Activated naive CD4-positive, alpha-beta T cell treated with anti-CD3 and anti-CD28 coated beads, Interleukin-2, amount 50 U/mL, for 24 hours (primary cell): ENCODE measurements at regions not wholly inside any gene's neighbourhood (a gene's known extent, or its start where the extent isn't known, plus 50 kb on each side); places are given as distances from the start of the nearest gene placed in this dataset.
"Not testable (repeated sequence)": the region's sequence is repeated elsewhere in the genome, so short reads cannot be mapped to it uniquely, and the experiment has no call there.

Source experiments
- H3K27ac Mint-ChIP-seq: one replicate; pipeline ENCODE4 v1.8.0; 2021; ENCODE audit warnings: mild to moderate bottlenecking, mixed read lengths
- H3K27me3 Mint-ChIP-seq: one replicate; pipeline ENCODE4 v1.8.0; 2021; ENCODE audit warnings: mixed read lengths
- H3K36me3 Mint-ChIP-seq: one replicate; pipeline ENCODE4 v1.8.0; 2021; ENCODE audit warnings: mixed read lengths
- H3K4me1 Mint-ChIP-seq: one replicate; pipeline ENCODE4 v1.8.0; 2021; ENCODE audit warnings: mixed read lengths
- H3K4me3 Mint-ChIP-seq: one replicate; pipeline ENCODE4 v1.8.0; 2021; ENCODE audit warnings: mild to moderate bottlenecking, mixed read lengths
- H3K9me3 Mint-ChIP-seq: one replicate; pipeline ENCODE4 v1.8.0; 2021; ENCODE audit warnings: mixed read lengths

DNA sequence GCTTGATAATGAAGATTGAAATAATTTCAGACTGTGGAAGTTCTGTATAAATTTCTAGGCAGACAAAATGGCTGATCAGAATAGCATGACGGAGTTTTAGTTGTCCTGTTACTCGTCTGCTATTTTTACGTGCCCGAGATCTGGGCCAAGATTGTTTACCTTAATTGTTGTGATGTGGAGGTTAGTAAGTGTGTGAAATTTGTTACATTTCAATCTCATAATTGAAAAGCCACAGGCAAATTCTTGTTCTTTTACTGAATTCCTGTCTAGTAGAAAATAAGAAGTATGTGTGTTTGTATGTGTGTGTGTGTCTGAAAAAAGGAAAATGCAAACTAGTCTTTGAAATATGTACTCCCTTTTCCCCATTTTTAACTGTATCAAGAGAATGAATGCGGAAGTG lies 115.2 kb downstream of the UTRN start:
- Mint-ChIP-seq H3K4me3 (no peak overlapping the region), H3K4me1 (peaks cover 75% of the 10 kb centered on the region), H3K36me3 (peaks cover 26% of the 10 kb centered on the region), H3K27me3 (no peaks in the 10 kb centered on the region), H3K27ac (no peak overlapping the region), H3K9me3 (no peaks in the 10 kb centered on the region)

DNA sequence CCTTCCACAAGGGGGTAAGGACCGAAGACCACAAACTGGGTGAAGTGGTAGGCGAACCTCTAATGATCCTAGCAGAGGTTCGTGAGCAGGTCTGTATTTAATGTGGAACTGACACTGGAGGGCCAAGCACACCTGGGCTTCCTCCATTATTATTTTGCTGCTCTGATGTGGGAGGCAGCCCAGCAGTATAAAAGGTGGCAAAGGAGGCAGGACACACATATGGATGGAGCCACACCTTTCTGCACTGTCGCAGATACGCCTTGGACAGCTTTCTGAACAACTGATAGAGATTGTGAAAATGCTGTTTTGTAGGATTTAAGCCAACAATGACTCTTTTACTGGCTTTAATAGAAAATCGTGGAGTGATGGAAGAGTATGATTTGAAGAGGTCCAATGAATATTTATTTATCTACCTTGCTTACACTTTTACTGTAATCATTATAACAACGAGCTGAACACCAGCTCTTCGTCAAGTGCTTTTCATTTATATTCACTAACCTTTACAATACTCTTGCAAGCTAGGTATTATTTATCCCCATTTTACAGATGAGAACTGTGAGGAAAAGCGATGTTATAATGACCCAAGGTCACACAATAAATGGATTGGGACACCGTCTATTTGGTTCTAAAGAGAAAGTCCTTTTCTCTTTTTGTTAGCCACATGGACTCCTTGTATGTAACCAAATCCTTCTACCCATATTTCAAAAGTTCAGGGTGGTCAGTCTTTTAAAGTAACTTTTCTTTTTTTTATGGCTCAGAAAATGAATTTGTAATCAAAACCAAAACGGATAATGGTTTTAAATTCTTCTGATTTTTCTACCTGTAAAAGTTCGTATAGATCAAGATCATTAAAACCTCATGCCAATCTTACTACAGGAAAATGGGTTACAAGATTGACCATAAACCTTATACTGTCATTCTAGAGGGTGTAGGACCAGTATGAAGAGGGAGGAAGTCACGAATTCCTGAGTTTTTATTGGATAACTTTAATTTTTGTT lies 116.9 kb downstream of the UTRN start:
- Mint-ChIP-seq H3K4me1 (peaks cover 65% of the 10 kb centered on the region), H3K36me3 (peaks cover 25% of the 10 kb centered on the region), H3K27me3 (no peaks in the 10 kb centered on the region), H3K9me3 (no peaks in the 10 kb centered on the region), H3K27ac (peak overlapping the region; percentile 66), H3K4me3 (no peak overlapping the region)

DNA sequence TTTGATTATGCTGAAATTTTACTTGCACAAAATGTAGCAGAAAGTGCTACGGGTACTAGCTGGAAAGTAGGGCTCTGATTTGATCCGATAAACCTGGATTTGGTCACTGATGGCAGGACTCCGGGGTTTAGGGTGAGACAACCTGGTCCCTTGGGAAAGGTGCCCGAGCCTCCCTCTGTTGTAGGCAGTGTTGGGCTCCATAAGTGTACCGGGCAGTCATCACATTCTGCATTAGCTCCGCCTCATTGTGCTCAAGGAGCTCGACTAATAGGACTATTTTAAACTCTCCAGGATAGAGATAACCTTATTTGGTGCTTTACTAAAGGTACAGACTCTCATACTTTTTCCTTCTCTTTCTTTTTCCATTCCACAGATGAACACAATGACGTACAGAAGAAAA lies 117.6 kb downstream of the UTRN start:
- Mint-ChIP-seq H3K9me3 (no peaks in the 10 kb centered on the region), H3K4me3 (no peak overlapping the region), H3K27me3 (no peaks in the 10 kb centered on the region), H3K36me3 (peaks cover 23% of the 10 kb centered on the region), H3K4me1 (peaks cover 70% of the 10 kb centered on the region), H3K27ac (no peak overlapping the region)

DNA sequence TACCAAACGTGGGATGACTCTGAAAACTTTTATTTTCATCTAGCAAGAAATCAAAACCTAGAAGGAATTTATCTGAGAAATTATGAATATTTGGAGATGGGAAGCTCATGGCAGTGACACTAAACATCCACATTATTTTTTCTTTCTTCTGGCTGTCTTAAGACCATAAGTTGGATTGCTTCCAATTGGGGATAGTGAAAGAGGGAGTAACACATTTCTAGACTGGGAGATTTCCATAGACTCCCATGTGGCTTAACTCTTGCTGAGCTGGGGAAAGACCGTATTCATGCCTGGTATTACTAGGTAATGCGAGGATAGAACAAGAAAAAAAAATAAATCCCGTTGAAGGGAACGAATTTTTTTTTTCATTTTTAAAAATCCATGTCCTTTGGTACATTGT lies 120.0 kb downstream of the UTRN start:
- no peak overlapping the region for H3K4me3 Mint-ChIP-seq
- peaks cover 22% of the 10 kb centered on the region for H3K36me3 Mint-ChIP-seq
- no peaks in the 10 kb centered on the region for H3K27me3 Mint-ChIP-seq
- H3K4me1 Mint-ChIP-seq, result peaks cover 69% of the 10 kb centered on the region
- no peak overlapping the region for H3K27ac Mint-ChIP-seq
- no peaks in the 10 kb centered on the region for H3K9me3 Mint-ChIP-seq

DNA sequence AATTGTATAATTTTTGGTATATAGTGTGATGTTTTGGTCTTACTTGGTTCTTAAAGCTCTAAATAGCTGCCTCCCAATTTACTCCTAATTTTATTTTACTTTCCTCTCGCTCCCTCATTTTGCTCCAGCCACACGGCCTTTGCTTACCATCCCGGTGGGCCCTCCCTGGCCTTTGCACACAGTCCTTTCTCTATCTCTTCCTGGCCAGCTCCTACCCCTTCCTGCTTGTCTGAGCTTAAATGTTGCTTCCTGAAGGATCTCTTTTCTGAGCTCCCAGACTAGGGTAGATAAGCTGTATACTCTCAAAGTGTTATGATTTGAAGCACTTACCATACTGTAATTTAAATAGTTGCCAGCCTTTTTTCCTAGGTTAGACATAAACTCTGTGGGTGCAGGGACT lies 121.7 kb downstream of the UTRN start:
- Mint-ChIP-seq H3K27ac (no peak overlapping the region), H3K9me3 (no peaks in the 10 kb centered on the region), H3K27me3 (no peaks in the 10 kb centered on the region), H3K36me3 (peaks cover 25% of the 10 kb centered on the region), H3K4me1 (peaks cover 71% of the 10 kb centered on the region), H3K4me3 (no peak overlapping the region)

DNA sequence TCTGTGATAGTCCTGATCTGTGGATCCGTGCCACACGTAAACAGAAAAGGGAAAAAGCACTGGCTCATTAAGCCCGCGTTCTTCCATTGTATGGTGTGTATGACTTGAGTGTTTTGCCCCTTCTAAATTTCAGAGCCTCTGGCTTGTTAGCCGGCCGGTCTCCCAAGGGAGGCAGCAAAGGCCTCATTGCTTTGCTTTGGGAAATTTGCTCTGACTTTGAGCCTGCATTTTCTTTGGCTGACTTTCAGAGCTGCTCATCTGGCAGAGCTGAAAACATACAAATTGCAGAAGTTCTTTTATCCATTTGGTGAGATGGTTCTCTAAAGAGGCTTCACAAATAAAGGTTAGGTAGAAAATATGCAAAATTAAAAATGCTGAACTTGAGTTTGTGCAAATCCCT lies 123.0 kb downstream of the UTRN start:
- Mint-ChIP-seq H3K4me3 (no peak overlapping the region), H3K36me3 (peaks cover 23% of the 10 kb centered on the region), H3K27ac (no peak overlapping the region)

DNA sequence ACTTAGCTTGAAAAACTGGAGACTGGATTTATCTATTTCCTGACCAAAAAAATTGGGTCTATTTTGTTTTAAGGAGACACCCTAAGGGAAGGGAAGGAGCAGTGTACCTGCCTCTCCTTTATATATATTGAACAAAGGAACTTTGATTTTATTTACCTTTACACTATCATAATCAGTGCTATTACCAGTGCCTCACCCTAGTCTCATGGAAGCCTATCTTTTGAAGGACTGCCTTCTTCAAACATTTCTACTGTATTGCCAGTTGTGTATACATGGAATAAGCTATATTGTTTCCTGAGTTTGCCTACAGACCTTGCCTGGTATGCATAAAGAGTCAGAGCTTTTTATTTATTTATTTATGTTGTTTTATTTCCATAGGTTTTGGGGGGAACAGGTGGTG lies 124.9 kb downstream of the UTRN start:
- peaks cover 62% of the 10 kb centered on the region for H3K4me1 Mint-ChIP-seq

More for the DNA sequence above, 123.0 kb downstream of the UTRN start:
- Mint-ChIP-seq H3K27me3 (no peaks in the 10 kb centered on the region), H3K9me3 (no peaks in the 10 kb centered on the region), H3K4me1 (peaks cover 73% of the 10 kb centered on the region)

DNA sequence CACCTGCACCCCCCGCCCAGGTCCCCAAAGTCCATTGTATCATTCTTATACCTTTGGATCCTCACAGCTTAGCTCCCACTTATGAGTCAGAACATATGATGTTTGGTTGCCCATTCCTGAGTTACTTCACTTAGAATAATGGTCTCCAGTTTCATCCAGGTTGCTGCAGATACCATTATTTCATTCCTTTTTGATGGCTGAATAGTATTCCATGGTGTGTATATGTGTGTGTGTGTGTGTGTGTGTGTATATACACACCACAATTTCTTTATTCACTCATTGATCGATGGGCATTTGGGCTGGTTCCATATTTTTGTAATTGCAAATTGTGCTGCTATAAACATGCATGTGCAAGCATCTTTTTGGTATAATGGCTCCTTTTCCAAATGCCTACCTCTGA lies 125.4 kb downstream of the UTRN start:
- not testable (repeated sequence) for H3K27ac Mint-ChIP-seq, H3K27me3 Mint-ChIP-seq, H3K4me3 Mint-ChIP-seq, H3K9me3 Mint-ChIP-seq
- Mint-ChIP-seq H3K36me3 (peaks cover 17% of the 10 kb centered on the region), H3K4me1 (peaks cover 65% of the 10 kb centered on the region)

More for the DNA sequence above, 124.9 kb downstream of the UTRN start:
- no peak overlapping the region for H3K27ac Mint-ChIP-seq
- no peak overlapping the region for H3K4me3 Mint-ChIP-seq
- H3K36me3 Mint-ChIP-seq, result peaks cover 17% of the 10 kb centered on the region
- H3K9me3 Mint-ChIP-seq, result no peaks in the 10 kb centered on the region
- H3K27me3 Mint-ChIP-seq, result no peaks in the 10 kb centered on the region

DNA sequence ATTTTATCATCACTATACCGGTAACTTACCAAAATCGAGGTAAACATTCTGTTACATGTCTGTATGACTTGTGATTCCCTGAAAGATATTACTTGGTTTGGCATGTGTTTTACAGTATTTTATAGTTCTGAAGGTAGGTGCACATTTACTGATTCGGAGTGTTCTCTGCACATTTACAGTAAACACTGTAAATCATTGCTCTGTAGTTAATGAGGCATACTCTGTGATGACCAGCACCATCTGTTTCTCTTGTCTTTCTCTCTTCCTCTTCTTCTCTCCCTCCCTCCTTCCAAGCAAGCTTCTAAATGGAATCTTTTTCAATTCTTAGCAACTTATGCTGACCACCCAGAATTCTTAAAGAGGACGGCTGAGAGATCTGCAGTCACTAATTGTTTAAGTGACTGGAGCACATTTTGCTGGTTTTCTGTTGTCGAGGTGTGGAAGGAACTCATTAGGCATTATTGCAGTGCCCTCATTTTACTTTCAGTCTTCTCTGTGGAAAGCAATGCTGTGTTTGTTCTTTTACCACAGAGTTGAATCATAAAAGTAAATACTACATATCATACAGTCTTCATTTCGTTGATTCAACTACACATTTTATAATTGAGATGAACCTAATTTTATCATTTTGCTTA lies 126.5 kb downstream of the UTRN start:
- Mint-ChIP-seq H3K36me3 (peaks cover 17% of the 10 kb centered on the region), H3K27ac (peak overlapping the region; percentile 95), H3K27me3 (no peaks in the 10 kb centered on the region), H3K9me3 (no peaks in the 10 kb centered on the region), H3K4me1 (peaks cover 74% of the 10 kb centered on the region), H3K4me3 (peak overlapping the region; percentile 75)

DNA sequence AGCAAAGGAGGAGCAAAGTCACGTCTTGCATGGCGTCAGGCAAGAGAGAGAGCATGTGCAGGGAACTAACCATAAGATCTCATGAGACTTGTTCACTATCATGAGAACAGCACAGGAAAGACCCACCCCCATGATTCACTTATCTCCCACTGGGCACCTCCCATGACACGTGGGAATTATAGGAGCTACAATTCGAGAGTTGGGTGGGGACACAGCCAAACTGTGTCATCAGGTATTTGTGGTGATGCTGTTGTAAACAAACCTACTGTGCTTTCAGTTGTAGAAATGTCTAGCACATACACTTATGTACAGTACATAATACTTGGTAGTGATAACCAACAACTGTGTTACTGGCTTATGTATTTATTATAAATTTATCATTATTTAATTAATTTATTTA lies 128.3 kb downstream of the UTRN start:
- Mint-ChIP-seq H3K27ac (peak overlapping the region; percentile 71), H3K4me3 (no peak overlapping the region), H3K9me3 (no peaks in the 10 kb centered on the region), H3K27me3 (no peaks in the 10 kb centered on the region), H3K4me1 (peaks cover 71% of the 10 kb centered on the region), H3K36me3 (peaks cover 11% of the 10 kb centered on the region)

DNA sequence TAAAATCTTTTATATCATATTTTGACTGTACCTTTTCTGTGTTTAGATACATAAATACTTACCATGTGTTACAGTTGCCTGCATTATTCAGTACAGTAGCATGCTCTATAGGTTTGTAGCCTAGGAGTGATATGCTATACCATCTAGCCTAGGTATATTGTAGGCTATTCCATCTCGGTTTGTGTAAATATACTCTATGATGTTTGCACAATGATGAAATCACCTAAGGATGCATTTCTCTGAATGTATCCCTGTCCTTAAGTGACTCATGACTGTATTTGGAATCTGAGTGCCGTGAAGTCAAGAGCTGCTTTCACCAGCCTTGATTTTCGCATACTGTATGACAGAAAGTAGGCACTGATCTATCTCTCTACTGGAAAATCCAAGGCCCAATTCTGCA lies 129.9 kb downstream of the UTRN start:
- H3K9me3 Mint-ChIP-seq, result no peaks in the 10 kb centered on the region
- H3K27ac Mint-ChIP-seq, result no peak overlapping the region
- H3K4me3 Mint-ChIP-seq, result no peak overlapping the region

DNA sequence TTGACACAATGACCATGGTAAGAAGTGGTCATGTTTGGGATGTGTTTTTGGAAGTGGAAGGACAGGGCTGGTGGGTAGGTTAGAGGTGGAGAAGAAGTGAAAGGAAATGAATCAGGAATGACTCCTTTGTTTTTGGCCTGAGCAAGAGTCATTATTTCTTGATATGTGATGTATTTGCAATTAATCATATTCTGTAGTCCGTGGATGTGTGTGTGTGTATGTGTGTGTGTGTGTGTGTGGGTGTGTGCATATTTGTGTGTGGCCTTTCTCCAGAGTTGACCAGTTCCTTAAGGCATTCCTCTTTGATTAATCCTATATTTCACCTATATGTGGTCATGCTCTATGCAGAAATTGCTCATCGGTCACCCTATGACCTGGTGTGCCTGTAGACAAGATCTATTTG lies 130.7 kb downstream of the UTRN start:
- no peak overlapping the region for H3K27ac Mint-ChIP-seq

More for the DNA sequence above, 129.9 kb downstream of the UTRN start:
- Mint-ChIP-seq H3K36me3 (peaks cover 9% of the 10 kb centered on the region), H3K27me3 (no peaks in the 10 kb centered on the region), H3K4me1 (peaks cover 74% of the 10 kb centered on the region)

DNA sequence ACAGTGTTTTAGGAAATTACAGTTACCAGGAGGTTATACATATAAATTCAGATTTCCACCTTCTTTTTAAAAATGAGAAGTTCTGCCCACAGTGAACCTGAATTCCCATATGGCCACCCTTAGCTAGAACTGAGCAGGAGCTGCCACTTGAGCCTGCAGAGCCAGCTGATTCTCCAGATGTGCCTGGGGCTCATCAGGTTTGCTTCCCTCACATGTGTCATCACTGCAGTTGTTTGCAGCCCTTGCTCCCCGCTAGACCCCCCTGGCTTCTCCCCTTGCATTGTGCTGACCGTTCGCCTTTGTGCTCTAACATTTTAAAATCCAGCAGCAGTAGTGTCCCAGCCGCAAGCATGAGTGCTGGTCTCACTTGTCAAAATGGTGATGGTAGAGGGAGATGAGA lies 131.1 kb downstream of the UTRN start:
- Mint-ChIP-seq H3K36me3 (peaks cover 6% of the 10 kb centered on the region), H3K9me3 (no peaks in the 10 kb centered on the region), H3K4me3 (no peak overlapping the region), H3K4me1 (peaks cover 72% of the 10 kb centered on the region), H3K27ac (no peak overlapping the region), H3K27me3 (no peaks in the 10 kb centered on the region)

More for the DNA sequence above, 130.7 kb downstream of the UTRN start:
- H3K4me1 Mint-ChIP-seq, result peaks cover 76% of the 10 kb centered on the region
- H3K36me3 Mint-ChIP-seq, result peaks cover 9% of the 10 kb centered on the region
- H3K27me3 Mint-ChIP-seq, result no peaks in the 10 kb centered on the region
- no peaks in the 10 kb centered on the region for H3K9me3 Mint-ChIP-seq
- no peak overlapping the region for H3K4me3 Mint-ChIP-seq

DNA sequence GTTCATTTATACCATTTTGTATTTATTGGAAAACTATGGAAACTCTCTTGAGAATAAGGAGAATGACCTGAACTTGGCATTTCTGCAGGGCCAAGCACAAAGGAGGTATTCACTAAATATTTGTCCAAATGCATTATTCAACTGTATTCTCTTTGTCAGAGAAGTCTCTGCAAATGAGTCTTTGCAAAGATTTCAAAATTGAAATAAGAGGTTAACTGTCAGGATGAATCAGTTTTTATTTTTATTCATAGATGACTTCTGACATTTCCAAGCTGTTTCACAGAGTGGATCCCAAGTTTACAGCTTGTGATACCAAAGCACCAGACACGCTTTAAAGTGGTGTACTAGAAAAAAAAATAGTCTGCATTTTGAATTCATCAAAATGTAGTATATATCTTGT lies 131.6 kb downstream of the UTRN start:
- H3K4me3 Mint-ChIP-seq, result no peak overlapping the region
- no peaks in the 10 kb centered on the region for H3K9me3 Mint-ChIP-seq
- peaks cover 67% of the 10 kb centered on the region for H3K4me1 Mint-ChIP-seq
- H3K36me3 Mint-ChIP-seq, result peaks cover 3% of the 10 kb centered on the region
- no peaks in the 10 kb centered on the region for H3K27me3 Mint-ChIP-seq
- no peak overlapping the region for H3K27ac Mint-ChIP-seq

DNA sequence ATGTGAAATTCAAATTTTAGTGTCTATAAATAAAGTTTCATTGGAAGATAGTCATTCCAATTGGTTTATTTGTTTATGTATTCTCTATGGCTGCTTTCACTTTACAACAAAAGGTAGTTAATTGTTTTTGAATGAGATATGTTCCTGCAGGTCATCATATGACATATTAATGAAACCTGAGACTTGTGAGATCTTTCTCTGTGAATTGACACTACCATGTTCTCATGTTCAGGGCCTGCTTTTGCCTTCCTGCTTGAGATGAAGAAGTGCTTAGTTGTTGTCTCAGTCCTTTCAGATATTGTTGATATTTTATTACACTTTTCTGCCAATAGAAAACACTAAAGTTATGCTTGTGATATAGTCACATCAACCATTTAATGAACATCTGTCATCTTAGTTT lies 132.5 kb downstream of the UTRN start:
- Mint-ChIP-seq H3K4me3 (no peak overlapping the region), H3K4me1 (peaks cover 58% of the 10 kb centered on the region), H3K27me3 (no peaks in the 10 kb centered on the region), H3K36me3 (peaks cover 5% of the 10 kb centered on the region), H3K27ac (no peak overlapping the region), H3K9me3 (no peaks in the 10 kb centered on the region)

DNA sequence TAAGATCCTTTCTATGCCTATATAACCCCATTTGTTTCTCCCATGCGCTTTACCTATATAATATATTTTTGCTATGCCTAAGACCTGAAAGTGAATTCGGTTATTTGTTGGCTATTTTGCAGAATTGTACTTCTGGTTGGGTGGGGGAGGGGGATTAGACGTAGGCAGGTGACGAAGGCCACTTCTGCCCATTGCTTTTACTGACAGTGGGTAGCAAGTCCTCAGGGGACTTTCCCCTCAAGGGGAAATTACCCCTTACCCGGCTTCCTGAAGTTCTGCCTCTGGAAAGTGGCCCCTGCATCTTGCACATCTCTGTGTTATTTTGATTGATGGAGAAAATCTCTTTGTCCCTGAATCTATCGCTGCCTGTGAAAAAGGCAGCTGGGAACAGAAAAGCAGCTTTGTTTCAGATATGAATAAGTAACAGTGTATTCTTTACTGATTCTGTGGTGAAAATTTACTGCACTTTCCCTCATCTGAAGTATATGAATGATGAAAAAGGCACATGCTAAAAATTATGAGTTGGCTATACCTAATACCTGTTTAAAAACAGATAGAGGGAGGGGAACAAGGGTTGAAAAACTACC lies 133.9 kb downstream of the UTRN start:
- peaks cover 6% of the 10 kb centered on the region for H3K36me3 Mint-ChIP-seq
- H3K4me3 Mint-ChIP-seq, result no peak overlapping the region
- H3K9me3 Mint-ChIP-seq, result no peaks in the 10 kb centered on the region
- peaks cover 51% of the 10 kb centered on the region for H3K4me1 Mint-ChIP-seq
- no peaks in the 10 kb centered on the region for H3K27me3 Mint-ChIP-seq
- H3K27ac Mint-ChIP-seq, result no peak overlapping the region
